Activated CD8-positive, alpha-beta T cell treated with anti-CD3 and anti-CD28 coated beads for 36 hours (primary cell): ENCODE measurements at regions not wholly inside any gene's neighbourhood (a gene's known extent, or its start where the extent isn't known, plus 50 kb on each side); places are given as distances from the start of the nearest gene placed in this dataset.

Experiments
- ATAC-seq: fragments of 200-7000 bp; cut with Tn5 transposase; one replicate; pipeline ENCODE4 v1.10.0; 2021; ENCODE audit warnings: mild to moderate bottlenecking, moderate library complexity
- CTCF ChIA-PET: fragments of 350-600 bp; sonication (Branson Sonifier 250); formaldehyde crosslinking; loops from one replicate; lab custom pipeline; 2021; ENCODE audit warnings: antibody characterized with exemption; lab: Charles Lee
- POLR2A ChIA-PET: fragments of 350-600 bp; sonication (Branson Sonifier 250); formaldehyde crosslinking; loops from one replicate; lab custom pipeline; 2021; ENCODE audit warnings: antibody characterized with exemption; lab: Charles Lee
- DNase-seq: peaks from one replicate; pipeline ENCODE4 v3.0.0-alpha.2; 2020
- H3K27ac Mint-ChIP-seq: one replicate; pipeline ENCODE4 v1.8.0; 2021; ENCODE audit warnings: mild to moderate bottlenecking, mixed read lengths
- H3K27me3 Mint-ChIP-seq: one replicate; pipeline ENCODE4 v1.8.0; 2021; ENCODE audit warnings: mixed read lengths
- H3K36me3 Mint-ChIP-seq: one replicate; pipeline ENCODE4 v1.8.0; 2021; ENCODE audit warnings: low read depth, mixed read lengths
- H3K4me1 Mint-ChIP-seq: one replicate; pipeline ENCODE4 v1.8.0; 2021; ENCODE audit warnings: low read depth, mixed read lengths
- H3K4me3 Mint-ChIP-seq: one replicate; pipeline ENCODE4 v1.8.0; 2021; ENCODE audit warnings: mild to moderate bottlenecking, moderate library complexity, mixed read lengths
- H3K9me3 Mint-ChIP-seq: one replicate; pipeline ENCODE4 v1.8.0; 2021; ENCODE audit warnings: mixed read lengths
- CTCF ChIP-seq: fragments of 200-600 bp; IDR thresholded peaks from one replicate; pipeline ENCODE4 v1.8.0; 2022; ENCODE audit warnings: antibody characterized with exemption, mild to moderate bottlenecking
- intact Hi-C: fragments of 100-400 bp; cut with micrococcal nuclease; formaldehyde crosslinking; loops from one replicate; pipeline ENCODE4 v1.10.0; 2022

DNA sequence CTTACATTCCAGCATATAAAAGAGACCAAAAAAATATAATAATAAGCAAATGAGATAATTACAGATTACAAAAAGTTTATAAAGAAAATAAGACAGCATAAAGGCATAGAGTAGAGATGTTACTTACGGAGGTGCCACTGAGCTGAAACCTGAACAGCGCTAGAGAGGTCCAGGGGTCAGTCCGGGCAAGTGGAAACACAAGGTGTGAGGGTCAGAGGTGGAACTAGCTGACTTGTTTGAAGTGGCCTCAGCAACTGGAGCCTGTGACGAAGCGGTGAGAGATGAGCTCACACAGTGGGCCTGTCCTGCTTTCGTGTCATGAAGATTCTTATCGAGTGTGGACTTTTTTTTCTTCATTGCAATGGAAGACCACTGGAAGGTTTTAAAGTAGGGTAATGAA lies 288.3 kb upstream of the TANK start:
- no peak for TF ChIP-seq CTCF
- no peak for ATAC-seq
- H3K27me3 Mint-ChIP-seq = no peaks in the 10 kb centered on the region
- no peak for DNase-seq
- ChIA-PET CTCF (no interaction called here), POLR2A (no interaction called here)
- H3K4me3 Mint-ChIP-seq = no peak overlapping the region
- H3K4me1 Mint-ChIP-seq = no peaks in the 10 kb centered on the region
- no peak overlapping the region for H3K27ac Mint-ChIP-seq
- no peaks in the 10 kb centered on the region for H3K9me3 Mint-ChIP-seq
- intact Hi-C loops = no loop called here
- no peaks in the 10 kb centered on the region for H3K36me3 Mint-ChIP-seq

DNA sequence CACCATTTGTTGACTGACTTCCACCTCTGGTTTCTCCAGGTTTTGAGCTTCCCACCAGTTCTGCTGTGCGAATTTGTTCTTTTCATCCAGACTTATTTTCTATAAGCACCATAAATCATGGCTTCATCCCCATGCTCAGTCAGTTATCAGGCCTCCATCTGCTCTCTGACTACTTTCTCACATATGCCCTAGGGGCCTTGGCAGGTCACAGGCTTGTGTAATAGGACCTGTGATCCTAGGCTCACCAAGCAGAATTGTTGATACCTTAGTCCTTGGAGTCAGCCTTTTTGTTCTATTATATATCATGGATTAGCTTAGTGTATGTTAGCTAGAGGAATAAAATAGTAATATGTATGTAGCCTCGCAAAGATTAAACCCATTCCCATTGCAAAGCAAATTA lies 284.2 kb upstream of the TANK start:
- ChIA-PET POLR2A (no interaction called here), CTCF (no interaction called here)
- DNase-seq (no peak), ATAC-seq (no peak)
- H3K4me3 Mint-ChIP-seq = no peak overlapping the region
- no peaks in the 10 kb centered on the region for H3K9me3 Mint-ChIP-seq
- no peaks in the 10 kb centered on the region for H3K27me3 Mint-ChIP-seq
- no peaks in the 10 kb centered on the region for H3K4me1 Mint-ChIP-seq
- H3K36me3 Mint-ChIP-seq = no peaks in the 10 kb centered on the region
- intact Hi-C loops = no loop called here
- H3K27ac Mint-ChIP-seq = no peak overlapping the region
- TF ChIP-seq CTCF = no peak

DNA sequence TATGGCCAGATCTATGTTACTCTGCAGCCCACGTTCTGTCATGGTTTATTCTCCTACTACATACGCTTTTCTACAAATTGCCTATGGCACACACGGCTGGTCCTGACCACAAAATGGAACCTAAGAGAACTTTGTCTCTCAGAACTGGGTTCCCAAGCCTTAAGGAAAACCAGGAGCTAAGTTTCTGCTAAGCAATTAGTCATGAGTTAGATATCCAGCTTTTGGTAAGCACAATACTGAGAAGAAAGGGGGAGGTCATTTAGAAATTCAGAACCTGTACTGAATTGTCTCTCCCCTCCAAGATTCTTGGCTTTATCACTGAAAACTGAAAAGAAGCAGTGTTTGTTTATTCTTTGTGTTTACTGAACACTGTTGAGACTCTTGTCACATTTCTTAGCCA lies 283.5 kb upstream of the TANK start:
- H3K36me3 Mint-ChIP-seq = no peaks in the 10 kb centered on the region
- no peaks in the 10 kb centered on the region for H3K9me3 Mint-ChIP-seq
- intact Hi-C loops = no loop called here
- ATAC-seq = no peak
- ChIA-PET CTCF (no interaction called here), POLR2A (no interaction called here)
- H3K4me3 Mint-ChIP-seq = no peak overlapping the region
- no peak overlapping the region for H3K27ac Mint-ChIP-seq
- TF ChIP-seq CTCF = no peak
- H3K4me1 Mint-ChIP-seq = no peaks in the 10 kb centered on the region
- H3K27me3 Mint-ChIP-seq = no peaks in the 10 kb centered on the region
- DNase-seq = no peak

DNA sequence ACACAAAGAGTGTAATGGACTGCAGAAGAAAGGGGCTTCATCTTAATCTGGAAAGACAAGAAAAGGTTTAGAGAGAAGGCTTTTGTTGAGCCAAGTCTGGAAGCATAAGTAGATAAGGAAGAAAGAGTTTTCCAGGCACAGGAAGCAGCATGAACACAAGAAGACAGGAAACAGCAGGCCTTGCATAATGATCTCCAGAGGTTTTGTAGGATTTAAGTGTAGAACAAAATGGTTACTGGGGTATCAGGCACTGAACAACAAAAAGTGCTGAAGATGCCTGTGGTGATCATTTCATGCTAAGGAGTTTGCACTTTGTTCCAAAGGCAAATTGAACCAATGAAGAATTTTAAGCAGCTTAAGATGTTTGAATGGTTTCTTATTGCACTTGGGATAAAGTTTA lies 281.6 kb upstream of the TANK start:
- no peaks in the 10 kb centered on the region for H3K9me3 Mint-ChIP-seq
- H3K27ac Mint-ChIP-seq = no peak overlapping the region
- H3K4me1 Mint-ChIP-seq = no peaks in the 10 kb centered on the region
- intact Hi-C loops = no loop called here
- ATAC-seq = no peak
- no peak for TF ChIP-seq CTCF
- no peaks in the 10 kb centered on the region for H3K27me3 Mint-ChIP-seq
- DNase-seq = no peak
- ChIA-PET POLR2A (no interaction called here), CTCF (no interaction called here)
- no peak overlapping the region for H3K4me3 Mint-ChIP-seq
- no peaks in the 10 kb centered on the region for H3K36me3 Mint-ChIP-seq

GRCh38 chr2:160882906-160883305 lies 277.3 kb upstream of the TANK start:
- intact Hi-C loops = no loop called here
- ChIA-PET CTCF (no interaction called here), POLR2A (no interaction called here)
- no peak for ATAC-seq
- H3K9me3 Mint-ChIP-seq = no peaks in the 10 kb centered on the region
- H3K27me3 Mint-ChIP-seq = peaks cover 1% of the 10 kb centered on the region
- H3K4me1 Mint-ChIP-seq = no peaks in the 10 kb centered on the region
- no peak for DNase-seq
- TF ChIP-seq CTCF = no peak
- no peaks in the 10 kb centered on the region for H3K36me3 Mint-ChIP-seq
- no peak overlapping the region for H3K4me3 Mint-ChIP-seq
- no peak overlapping the region for H3K27ac Mint-ChIP-seq
